Neuronal stem cell (in vitro differentiated cells): ENCODE measurements at regions not wholly inside any gene's neighbourhood (a gene's known extent, or its start where the extent isn't known, plus 50 kb on each side); places are given as distances from the start of the nearest gene placed in this dataset.

Experiments used
- DNase-seq: peaks from one replicate; pipeline ENCODE4 v3.0.0-alpha.2; 2013; ENCODE audit warnings: low spot score
- H2AFZ ChIP-seq: one replicate; pipeline ENCODE4 v1.6.1; 2013; ENCODE audit warnings: mild to moderate bottlenecking, low read length, inconsistent platforms
- H2AK5ac ChIP-seq: 2 replicates; pipeline ENCODE4 v1.6.1; 2013; ENCODE audit warnings: low read depth, mild to moderate bottlenecking, inconsistent platforms, low read length, moderate library complexity, mixed read lengths
- H2BK120ac ChIP-seq: 2 replicates; pipeline ENCODE4 v1.6.1; 2013; ENCODE audit warnings: low read depth, mild to moderate bottlenecking, inconsistent platforms, low read length, moderate library complexity, mixed read lengths
- H2BK12ac ChIP-seq: one replicate; pipeline ENCODE4 v1.6.1; 2013; ENCODE audit warnings: low read length, inconsistent platforms
- H2BK15ac ChIP-seq: 2 replicates; pipeline ENCODE4 v1.6.1; 2013; ENCODE audit warnings: mild to moderate bottlenecking, low read length, inconsistent platforms, mixed read lengths
- H2BK5ac ChIP-seq: one replicate; pipeline ENCODE4 v1.6.1; 2013; ENCODE audit warnings: inconsistent platforms, mild to moderate bottlenecking, low read length, moderate library complexity
- H3K14ac ChIP-seq: one replicate; pipeline ENCODE4 v1.6.1; 2013; ENCODE audit warnings: low read length, inconsistent platforms
- H3K18ac ChIP-seq: 2 replicates; pipeline ENCODE4 v1.6.1; 2013; ENCODE audit warnings: low read length, inconsistent platforms
- H3K23ac ChIP-seq: 2 replicates; pipeline ENCODE4 v1.6.1; 2013; ENCODE audit warnings: low read depth, mild to moderate bottlenecking, mixed read lengths, low read length, inconsistent platforms; ENCODE audit not compliant: poor library complexity
- H3K27ac ChIP-seq: replicated peaks from 3 replicates; pipeline ENCODE4 v1.5.1; 2013; ENCODE audit warnings: low read length, inconsistent platforms
- H3K27me3 ChIP-seq, 3 experiments: 2 replicates each; pipeline ENCODE4 v1.6.1; 2013; ENCODE audit warnings: low read length in 3 of 3, mild to moderate bottlenecking in 2 of 3, inconsistent platforms in 1 of 3, low read depth in 1 of 3, mixed read lengths in 1 of 3, moderate library complexity in 1 of 3; ENCODE audit not compliant: control insufficient read depth in 3 of 3, insufficient read depth in 3 of 3
- H3K36me3 ChIP-seq, 2 donors: replicated peaks in 1 of 2; 2 replicates each; pipeline ENCODE4 v1.6.1; 2013; ENCODE audit warnings: low read length in 2 of 2; ENCODE audit not compliant: control insufficient read depth in 2 of 2, insufficient read depth in 2 of 2
- H3K4ac ChIP-seq: 2 replicates; pipeline ENCODE4 v1.6.1; 2013; ENCODE audit warnings: inconsistent platforms, mild to moderate bottlenecking, low read length, moderate library complexity
- H3K4me1 ChIP-seq, 2 donors: 1 replicate in 1 of 2; 2 replicates in 1 of 2; pipeline ENCODE4 v1.6.1; 2013; ENCODE audit warnings: low read length in 2 of 2, low read depth in 1 of 2; ENCODE audit not compliant: control insufficient read depth in 2 of 2, insufficient read depth in 1 of 2
- H3K4me2 ChIP-seq: one replicate; pipeline ENCODE4 v1.6.1; 2013; ENCODE audit warnings: mild to moderate bottlenecking, low read length, inconsistent platforms; ENCODE audit not compliant: insufficient read depth, poor library complexity, severe bottlenecking
- H3K4me3 ChIP-seq, 2 donors: 2 replicates each; pipeline ENCODE4 v1.5.1; 2013; ENCODE audit warnings: low read length in 2 of 2, mild to moderate bottlenecking in 2 of 2, inconsistent platforms in 1 of 2, moderate library complexity in 1 of 2
- H3K79me1 ChIP-seq: one replicate; pipeline ENCODE4 v1.6.1; 2013; ENCODE audit warnings: low read depth, mild to moderate bottlenecking, inconsistent platforms, low read length, moderate library complexity
- H3K9ac ChIP-seq: one replicate; pipeline ENCODE4 v1.6.1; 2013; ENCODE audit warnings: mild to moderate bottlenecking, low read depth, low read length, inconsistent platforms; ENCODE audit not compliant: poor library complexity
- H3K9me3 ChIP-seq, 2 donors: replicated peaks in 1 of 2; 2 replicates each; pipeline versions ENCODE3 to v1.6.1; 2013; ENCODE audit warnings: low read length in 2 of 2, mild to moderate bottlenecking in 2 of 2, inconsistent platforms in 1 of 2, low read depth in 1 of 2, mixed read lengths in 1 of 2, moderate library complexity in 1 of 2; ENCODE audit not compliant: control insufficient read depth in 2 of 2, insufficient read depth in 1 of 2
- H4K8ac ChIP-seq: one replicate; pipeline ENCODE4 v1.6.1; 2013; ENCODE audit warnings: low read depth, mild to moderate bottlenecking, inconsistent platforms, low read length, moderate library complexity
- H4K91ac ChIP-seq: one replicate; pipeline ENCODE4 v1.6.1; 2013; ENCODE audit warnings: low read length, low read depth, mild to moderate bottlenecking, inconsistent platforms; ENCODE audit not compliant: poor library complexity
- WGBS, 2 donors: extraction: QIAGEN DNeasy Blood & Tissue Kit; methylation state at CpG; one replicate each; pipeline ENCODE4 v1.1.7; 2013; ENCODE audit warnings: missing lambda C conversion rate in 2 of 2, mixed read lengths in 1 of 2; ENCODE audit not compliant: insufficient read length in 2 of 2, insufficient replicate concordance in 1 of 2; ENCODE audit errors: extremely low coverage in 2 of 2; 5-methylcytosine and 5-hydroxymethylcytosine counted together

DNA sequence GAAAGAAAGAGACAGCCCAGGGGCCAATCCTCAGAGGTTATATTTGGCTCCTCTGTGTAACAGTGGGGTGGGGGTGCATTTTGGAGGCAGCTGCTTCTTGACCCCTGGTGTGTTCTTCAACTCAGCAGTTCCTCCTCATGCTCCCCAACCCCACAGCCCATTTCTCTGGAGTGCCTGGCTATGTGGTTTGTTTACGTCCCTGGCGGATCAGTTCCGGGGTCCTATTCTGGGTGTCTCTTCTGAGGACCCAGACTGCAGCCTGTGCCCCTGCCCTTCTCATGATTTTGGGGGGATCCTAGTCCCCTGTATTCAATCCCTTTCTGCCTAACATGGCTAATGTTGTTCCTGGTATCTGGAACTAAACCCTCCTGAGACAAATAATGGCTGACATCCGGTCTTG, 70.5 kb upstream of the SULF2 start:
- Histone ChIP-seq H2BK120ac (no peak overlapping the region), H3K4me1 (peaks cover 6 to 13% of the 10 kb centered on the region in 2 donors), H4K91ac (no peak overlapping the region), H3K27me3 (peaks cover 0 to 10% (median 0%) of the 10 kb centered on the region in 3 experiments), H2BK12ac (no peak overlapping the region), H3K18ac (no peak overlapping the region), H2AK5ac (no peak overlapping the region), H3K36me3 (no peaks in the 10 kb centered on the region), H3K4me2 (no peak overlapping the region), H3K4ac (no peak overlapping the region), H3K9me3 (peaks cover 6 to 10% of the 10 kb centered on the region in 2 donors), H3K4me3 (no peak overlapping the region), H3K14ac (no peak overlapping the region), H2AFZ (no peak overlapping the region), H2BK15ac (no peak overlapping the region), H4K8ac (no peak overlapping the region), H3K79me1 (no peaks in the 10 kb centered on the region), H3K9ac (no peak overlapping the region), H2BK5ac (no peak overlapping the region), H3K23ac (no peak overlapping the region), H3K27ac (no peak overlapping the region)
- DNase-seq: no peak
- WGBS, 2 donors: no CpG with 5 or more reads among the region's 4 CpGs

DNA sequence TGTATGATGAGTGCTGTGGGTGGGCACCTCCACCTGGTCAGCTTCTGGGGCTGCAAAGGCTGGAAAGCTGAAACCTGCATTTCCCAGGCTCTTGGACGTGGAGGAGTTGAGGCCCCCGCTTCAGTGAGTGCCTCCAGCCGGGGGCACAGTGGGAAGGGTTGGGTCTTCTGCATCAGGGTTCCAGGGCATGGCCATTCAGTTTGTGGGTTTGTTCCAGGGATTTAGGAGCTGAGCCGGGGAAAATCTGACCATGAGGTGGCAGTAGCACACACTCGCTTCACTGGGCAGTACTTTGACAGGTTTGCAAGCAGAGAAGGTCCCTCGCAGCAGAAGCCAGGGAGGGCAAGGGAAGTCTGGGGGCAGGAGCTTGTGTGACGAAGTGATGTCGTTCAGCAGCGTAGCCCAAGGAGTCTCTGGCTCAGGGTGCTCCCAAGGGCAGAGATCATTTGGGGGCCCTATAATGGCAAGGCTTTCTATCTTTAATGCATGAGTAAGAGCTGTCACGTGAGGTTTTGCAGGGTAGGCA, 69.5 kb upstream of the SULF2 start:
- Histone ChIP-seq H3K9me3 (peaks cover 6 to 10% of the 10 kb centered on the region in 2 donors), H3K4me2 (no peak overlapping the region), H4K8ac (no peak overlapping the region), H2BK12ac (no peak overlapping the region), H3K4me3 (no peak overlapping the region), H2BK15ac (no peak overlapping the region), H3K79me1 (no peaks in the 10 kb centered on the region), H3K27me3 (peaks cover 0 to 10% (median 0%) of the 10 kb centered on the region in 3 experiments), H3K23ac (no peak overlapping the region), H3K36me3 (no peaks in the 10 kb centered on the region), H2AK5ac (no peak overlapping the region), H4K91ac (no peak overlapping the region), H2BK5ac (no peak overlapping the region), H3K14ac (peak overlapping the region; percentile 28), H3K18ac (no peak overlapping the region), H3K9ac (no peak overlapping the region), H3K4me1 (peaks cover 6 to 13% of the 10 kb centered on the region in 2 donors), H3K4ac (no peak overlapping the region), H2AFZ (no peak overlapping the region), H3K27ac (no peak overlapping the region), H2BK120ac (no peak overlapping the region)
- DNase-seq: no peak
- no CpG with 5 or more reads among the region's 10 CpGs for WGBS, 2 donors

DNA sequence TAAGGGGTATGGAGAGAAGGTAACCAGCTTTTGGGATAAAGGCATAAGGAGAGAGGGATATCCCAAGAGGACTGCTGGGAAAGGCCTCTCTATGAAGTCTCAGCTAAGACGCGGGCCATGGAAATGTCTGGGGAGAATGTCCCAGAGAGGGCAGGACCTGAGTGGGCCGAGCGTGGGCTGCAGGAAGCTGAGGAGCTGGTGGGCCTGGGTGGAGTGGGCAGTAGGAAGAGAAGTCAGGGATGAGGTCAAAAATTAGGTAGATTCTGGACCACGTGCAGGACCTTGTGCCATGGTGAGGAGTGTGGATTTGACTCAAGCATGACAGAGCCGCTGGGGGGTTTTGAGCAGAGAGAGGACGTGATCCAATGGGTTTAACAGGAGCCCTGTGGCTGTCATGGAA, 66.5 kb upstream of the SULF2 start:
- H2AFZ ChIP-seq: no peak overlapping the region
- H4K91ac ChIP-seq: no peak overlapping the region
- no peak overlapping the region for H2BK12ac ChIP-seq
- peaks cover 8 to 12% of the 10 kb centered on the region in 2 donors for H3K4me1 ChIP-seq
- H3K27ac ChIP-seq: no peak overlapping the region
- no peak overlapping the region for H4K8ac ChIP-seq
- no peaks in the 10 kb centered on the region for H3K27me3 ChIP-seq
- no peak overlapping the region for H3K4me3 ChIP-seq
- H2BK5ac ChIP-seq: no peak overlapping the region
- H3K9me3 ChIP-seq: peaks cover 6 to 10% of the 10 kb centered on the region in 2 donors
- no peak overlapping the region for H3K18ac ChIP-seq
- no peak overlapping the region for H2BK15ac ChIP-seq
- H3K9ac ChIP-seq: no peak overlapping the region
- H3K4me2 ChIP-seq: no peak overlapping the region
- no peaks in the 10 kb centered on the region for H3K79me1 ChIP-seq
- no peak overlapping the region for H3K23ac ChIP-seq
- H3K4ac ChIP-seq: no peak overlapping the region
- no peaks in the 10 kb centered on the region for H3K36me3 ChIP-seq
- no CpG with 5 or more reads among the region's 7 CpGs for WGBS, 2 donors
- DNase-seq: no peak
- H2AK5ac ChIP-seq: no peak overlapping the region
- no peak overlapping the region for H3K14ac ChIP-seq
- no peak overlapping the region for H2BK120ac ChIP-seq

DNA sequence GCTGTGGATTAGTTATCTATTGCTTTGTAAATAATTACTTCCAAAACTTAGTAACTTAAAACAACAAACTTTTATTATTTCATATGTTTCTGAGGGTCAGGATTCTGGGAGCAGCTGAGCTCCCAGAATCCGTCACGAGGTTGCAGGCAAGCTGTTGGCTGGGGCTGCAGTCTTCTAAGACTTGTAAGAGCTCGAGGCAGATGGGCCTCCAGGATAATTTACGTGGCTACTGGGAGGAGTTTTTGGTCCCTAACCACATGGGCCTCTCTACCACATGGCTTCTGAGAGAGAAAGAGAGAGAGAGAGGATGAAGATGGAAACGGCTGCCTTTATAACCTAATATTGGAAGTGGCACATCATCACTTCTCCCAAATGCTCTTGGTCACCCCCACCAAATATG, 64.9 kb upstream of the SULF2 start:
- no peak overlapping the region for H3K18ac ChIP-seq
- no peak overlapping the region for H3K4me2 ChIP-seq
- no CpG with 5 or more reads among the region's 5 CpGs for WGBS, 2 donors
- H3K9ac ChIP-seq: no peak overlapping the region
- no peak overlapping the region for H2BK120ac ChIP-seq
- no peak overlapping the region for H3K14ac ChIP-seq
- H2BK5ac ChIP-seq: no peak overlapping the region
- H4K8ac ChIP-seq: no peak overlapping the region
- peaks cover 8 to 12% of the 10 kb centered on the region in 2 donors for H3K4me1 ChIP-seq
- H3K4ac ChIP-seq: no peak overlapping the region
- H2BK12ac ChIP-seq: no peak overlapping the region
- no peak overlapping the region for H2AFZ ChIP-seq
- no peak overlapping the region for H2BK15ac ChIP-seq
- H3K4me3 ChIP-seq: no peak overlapping the region
- H2AK5ac ChIP-seq: no peak overlapping the region
- DNase-seq: no peak
- peaks cover 0 to 5% (median 0%) of the 10 kb centered on the region in 3 experiments for H3K27me3 ChIP-seq
- no peak overlapping the region for H3K23ac ChIP-seq
- no peaks in the 10 kb centered on the region for H3K79me1 ChIP-seq
- no peak overlapping the region for H3K27ac ChIP-seq
- H3K9me3 ChIP-seq: peaks cover 6 to 8% of the 10 kb centered on the region in 2 donors
- no peaks in the 10 kb centered on the region for H3K36me3 ChIP-seq
- no peak overlapping the region for H4K91ac ChIP-seq
